Omental fat pad (tissue), 3 donors: ENCODE measurements at regions not wholly inside any gene's neighbourhood (a gene's known extent, or its start where the extent isn't known, plus 50 kb on each side); places are given as distances from the start of the nearest gene placed in this dataset.
"Not testable (repeated sequence)": the region's sequence is repeated elsewhere in the genome, so short reads cannot be mapped to it uniquely, and the experiment has no call there.

Source experiments
- ATAC-seq: fragments of 150-250 bp; one replicate; pipeline ENCODE4 v1.9.1; 2016; ENCODE audit warnings: mild to moderate bottlenecking, moderate library complexity; ENCODE audit not compliant: low FRiP score
- DNase-seq: peaks from one replicate; pipeline ENCODE4 v3.0.0-alpha.2; 2019; ENCODE audit warnings: low spot score
- CTCF ChIP-seq, 3 donors: fragments of 450-650 bp; IDR thresholded peaks; one replicate each; pipeline ENCODE4 v1.5.1; 2016 to 2017; ENCODE audit warnings: antibody characterized with exemption in 3 of 3, mild to moderate bottlenecking in 3 of 3, moderate library complexity in 2 of 3

- ATAC-seq: no peak
- TF ChIP-seq CTCF (IDR thresholded peaks at IDR 0.05): no peak
- no peak for DNase-seq
These were observed 492.0 kb upstream of the MMS22L start for GRCh38 chr6:97775012-97775411.

GRCh38 chr6:97778290-97779038 is 495.4 kb upstream of the MMS22L start:
- no peak for TF ChIP-seq CTCF (IDR thresholded peaks at IDR 0.05)
- DNase-seq: no peak
- no peak for ATAC-seq

GRCh38 chr6:97779039-97779766 is 496.2 kb upstream of the MMS22L start:
- DNase-seq, ATAC-seq: not testable (repeated sequence)

GRCh38 chr6:97790926-97791590 is 508.0 kb upstream of the MMS22L start:
- ATAC-seq (no peak), DNase-seq (no peak)
- TF ChIP-seq CTCF (IDR thresholded peaks at IDR 0.05): no peak

GRCh38 chr6:97805596-97805995 is 522.6 kb upstream of the MMS22L start:
- DNase-seq (no peak), ATAC-seq (no peak)
- no peak for TF ChIP-seq CTCF (IDR thresholded peaks at IDR 0.05)

GRCh38 chr6:97812940-97813339 is 529.9 kb upstream of the MMS22L start:
- no peak for TF ChIP-seq CTCF (IDR thresholded peaks at IDR 0.05)
- no peak for ATAC-seq

GRCh38 chr6:97813889-97814567 is 531.0 kb upstream of the MMS22L start:
- TF ChIP-seq CTCF (IDR thresholded peaks at IDR 0.05): no peak
- ATAC-seq (no peak), DNase-seq (no peak)

More at GRCh38 chr6:97812940-97813339, 529.9 kb upstream of the MMS22L start:
- no peak for DNase-seq
